ENCODE measurements at regions not wholly inside any gene's neighbourhood (a gene's known extent, or its start where the extent isn't known, plus 50 kb on each side); places are given as distances from the start of the nearest gene placed in this dataset.

GRCh38 chr2:58985541-58985940, 744.4 kb upstream of the FANCL start:
- TF ChIP-seq, protein P1, sequence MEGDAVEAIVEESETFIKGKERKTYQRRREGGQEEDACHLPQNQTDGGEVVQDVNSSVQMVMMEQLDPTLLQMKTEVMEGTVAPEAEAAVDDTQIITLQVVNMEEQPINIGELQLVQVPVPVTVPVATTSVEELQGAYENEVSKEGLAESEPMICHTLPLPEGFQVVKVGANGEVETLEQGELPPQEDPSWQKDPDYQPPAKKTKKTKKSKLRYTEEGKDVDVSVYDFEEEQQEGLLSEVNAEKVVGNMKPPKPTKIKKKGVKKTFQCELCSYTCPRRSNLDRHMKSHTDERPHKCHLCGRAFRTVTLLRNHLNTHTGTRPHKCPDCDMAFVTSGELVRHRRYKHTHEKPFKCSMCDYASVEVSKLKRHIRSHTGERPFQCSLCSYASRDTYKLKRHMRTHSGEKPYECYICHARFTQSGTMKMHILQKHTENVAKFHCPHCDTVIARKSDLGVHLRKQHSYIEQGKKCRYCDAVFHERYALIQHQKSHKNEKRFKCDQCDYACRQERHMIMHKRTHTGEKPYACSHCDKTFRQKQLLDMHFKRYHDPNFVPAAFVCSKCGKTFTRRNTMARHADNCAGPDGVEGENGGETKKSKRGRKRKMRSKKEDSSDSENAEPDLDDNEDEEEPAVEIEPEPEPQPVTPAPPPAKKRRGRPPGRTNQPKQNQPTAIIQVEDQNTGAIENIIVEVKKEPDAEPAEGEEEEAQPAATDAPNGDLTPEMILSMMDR (IDR thresholded peaks at IDR 0.05; ENCODE audit: low read depth, low read length): no peak
- TF ChIP-seq EZH2phosphoT487 (IDR thresholded peaks at IDR 0.05; ENCODE audit: low read depth): no peak

Measured in OCI-LY3 (cell line).